ENCODE measurements at regions not wholly inside any gene's neighbourhood (a gene's known extent, or its start where the extent isn't known, plus 50 kb on each side); places are given as distances from the start of the nearest gene placed in this dataset.

DNA sequence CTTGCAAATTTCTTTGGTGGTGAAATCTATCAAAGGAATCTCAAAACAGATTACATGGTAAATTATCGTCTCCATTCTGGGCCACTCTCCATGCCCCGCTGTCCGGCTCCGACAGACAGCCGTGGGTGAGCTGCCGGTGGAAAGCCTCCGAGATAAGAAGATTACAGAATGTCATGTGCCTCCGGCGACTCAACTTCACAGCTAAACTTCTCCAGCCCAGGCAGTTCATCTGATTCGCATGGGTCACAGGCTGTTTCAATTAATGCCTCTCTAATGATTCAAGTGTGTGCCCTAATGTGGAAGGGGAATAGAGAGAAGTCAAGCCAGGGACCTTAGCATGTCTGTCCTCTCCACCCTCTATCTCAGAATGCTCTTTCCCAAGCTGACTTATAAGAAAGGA lies 520.8 kb upstream of the ZFHX3 start:
- Histone ChIP-seq H3K23ac (ENCODE audit: low read depth, low read length) (no peak overlapping the region), H2BK15ac (ENCODE audit: low read depth, low read length) (no peak overlapping the region), H3K27ac (ENCODE audit: insufficient read depth, low read length) (no peak overlapping the region), H2BK120ac (ENCODE audit: low read depth, low read length) (no peak overlapping the region), H3K4ac (ENCODE audit: low read depth, low read length) (no peak overlapping the region), H2BK5ac (ENCODE audit: low read depth, low read length, poor library complexity, severe bottlenecking) (no peak overlapping the region), H2AK5ac (ENCODE audit: low read depth, low read length) (no peak overlapping the region), H3K14ac (replicated peaks; ENCODE audit: low read depth, low read length) (no peak overlapping the region), H3K9me3 (ENCODE audit: control insufficient read depth, insufficient read depth, low read length) (peaks cover 3% of the 10 kb centered on the region; the same call in 1 of the 2 replicates), H3K4me2 (ENCODE audit: low read depth, low read length) (no peak overlapping the region), H3K18ac (ENCODE audit: low read depth, low read length) (no peak overlapping the region), H3K9ac (ENCODE audit: low read depth, low read length) (no peak overlapping the region), H3K36me3 (ENCODE audit: control insufficient read depth, insufficient read depth, low read length) (no peaks in the 10 kb centered on the region), H3K27me3 (ENCODE audit: control insufficient read depth, insufficient read depth, low read length) (no peaks in the 10 kb centered on the region), H3K79me1 (ENCODE audit: low read depth in 1 of 2, low read length in 2 of 2) (no peaks in the 10 kb centered on the region), H3K56ac (ENCODE audit: extremely low read depth, insufficient read depth, low read length) (no peak overlapping the region), H3K4me1 (ENCODE audit: control insufficient read depth, insufficient read depth, low read length) (no peaks in the 10 kb centered on the region), H4K20me1 (ENCODE audit: insufficient read depth, low read length) (no peaks in the 10 kb centered on the region), H3K4me3 (ENCODE audit: insufficient read depth, low read depth, low read length) (no peak overlapping the region), H2AFZ (replicated peaks; ENCODE audit: low read length, poor library complexity) (no peak overlapping the region), H2AK9ac (replicated peaks; ENCODE audit: low read depth, low read length, poor library complexity) (no peak overlapping the region), H4K8ac (ENCODE audit: low read depth in 2 of 2, low read length in 2 of 2) (no peak overlapping the region), H2BK20ac (ENCODE audit: low read depth, low read length) (no peak overlapping the region), H4K5ac (ENCODE audit: low read depth, low read length) (no peak overlapping the region), H3K9me1 (ENCODE audit: insufficient read depth, low read length) (no peaks in the 10 kb centered on the region), H4K91ac (ENCODE audit: insufficient read depth, low read depth, low read length) (no peak overlapping the region)
- TF ChIP-seq MXI1 (IDR thresholded peaks at IDR 0.05; ENCODE audit: borderline replicate concordance, low read depth, low read length) (no peak), CHD1 (IDR thresholded peaks at IDR 0.05; ENCODE audit: low read depth, low read length) (no peak), MAZ (IDR thresholded peaks at IDR 0.05; ENCODE audit: borderline replicate concordance, low read depth, low read length) (no peak), RFX5 (IDR thresholded peaks at IDR 0.05; ENCODE audit: low read depth, low read length) (no peak), NFE2L2 (IDR thresholded peaks at IDR 0.05; ENCODE audit: low read depth, low read length) (no peak), MAFK (IDR thresholded peaks at IDR 0.05; ENCODE audit: low read depth, low read length) (no peak)
- TF ChIP-seq, protein P1, sequence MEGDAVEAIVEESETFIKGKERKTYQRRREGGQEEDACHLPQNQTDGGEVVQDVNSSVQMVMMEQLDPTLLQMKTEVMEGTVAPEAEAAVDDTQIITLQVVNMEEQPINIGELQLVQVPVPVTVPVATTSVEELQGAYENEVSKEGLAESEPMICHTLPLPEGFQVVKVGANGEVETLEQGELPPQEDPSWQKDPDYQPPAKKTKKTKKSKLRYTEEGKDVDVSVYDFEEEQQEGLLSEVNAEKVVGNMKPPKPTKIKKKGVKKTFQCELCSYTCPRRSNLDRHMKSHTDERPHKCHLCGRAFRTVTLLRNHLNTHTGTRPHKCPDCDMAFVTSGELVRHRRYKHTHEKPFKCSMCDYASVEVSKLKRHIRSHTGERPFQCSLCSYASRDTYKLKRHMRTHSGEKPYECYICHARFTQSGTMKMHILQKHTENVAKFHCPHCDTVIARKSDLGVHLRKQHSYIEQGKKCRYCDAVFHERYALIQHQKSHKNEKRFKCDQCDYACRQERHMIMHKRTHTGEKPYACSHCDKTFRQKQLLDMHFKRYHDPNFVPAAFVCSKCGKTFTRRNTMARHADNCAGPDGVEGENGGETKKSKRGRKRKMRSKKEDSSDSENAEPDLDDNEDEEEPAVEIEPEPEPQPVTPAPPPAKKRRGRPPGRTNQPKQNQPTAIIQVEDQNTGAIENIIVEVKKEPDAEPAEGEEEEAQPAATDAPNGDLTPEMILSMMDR (conservative IDR thresholded peaks at IDR 0.05; ENCODE audit: low read depth, low read length), result no peak
- BruUV-seq (replicated peaks), result no TSS peak
- DNase-seq (no peak), ATAC-seq (ENCODE audit: low read depth) (no peak)
- in situ Hi-C loops (cut with MboI; ENCODE audit: low sequenced_read_pairs) (no loop called here), intact Hi-C loops (cut with micrococcal nuclease) (no loop called here), dilution Hi-C loops (cut with HindIII; ENCODE audit: low sequenced_read_pairs, unreplicated experiment) (no loop called here)
- POLR2A ChIA-PET (ENCODE audit: unreplicated experiment), result no interaction called here
- CTCF ChIA-PET, result no interaction called here
- no CpG with 5 or more reads among the region's 10 CpGs for WGBS, 2 experiments (ENCODE audit: extremely low coverage in 2 of 2, insufficient read length in 1 of 2)
